22Rv1 (cell line): ENCODE measurements at regions not wholly inside any gene's neighbourhood (a gene's known extent, or its start where the extent isn't known, plus 50 kb on each side); places are given as distances from the start of the nearest gene placed in this dataset.

ENCODE experiments used
- H3K27ac ChIP-seq: fragments of 450-650 bp; 2 replicates; pipeline ENCODE4 v1.5.1; 2017
- CTCF ChIP-seq: fragments of 450-650 bp; IDR thresholded peaks from 2 replicates; pipeline ENCODE4 v1.5.1; 2017; ENCODE audit warnings: mild to moderate bottlenecking
- ZFX ChIP-seq: fragments of 450-650 bp; IDR thresholded peaks from 2 replicates; pipeline ENCODE4 v1.6.1; 2017; ENCODE audit warnings: antibody characterized with exemption, borderline replicate concordance

GRCh38 chr2:176628438-176628837 lies 359.2 kb downstream of the MTX2 start:
- TF ChIP-seq ZFX (no peak), CTCF (no peak)
- no peak overlapping the region for H3K27ac ChIP-seq

DNA sequence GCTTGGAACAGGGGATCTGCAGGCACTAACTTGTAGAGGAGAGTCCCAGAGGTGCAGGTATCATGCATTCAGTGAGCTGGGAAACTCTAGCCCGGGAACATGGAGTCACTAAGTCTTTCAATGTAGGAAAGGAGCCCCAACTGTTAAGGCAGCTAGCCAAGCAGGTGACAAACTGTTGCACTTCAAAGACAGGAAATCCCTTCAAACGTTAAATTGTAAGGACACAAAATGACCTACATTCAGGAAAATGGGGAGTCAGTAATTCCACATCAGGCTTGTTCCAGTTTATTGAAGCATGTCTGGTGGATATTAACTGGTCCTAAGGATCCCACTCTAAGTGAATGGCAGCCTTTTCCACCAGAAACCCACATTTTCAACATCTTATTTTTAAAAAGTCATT lies 364.5 kb downstream of the MTX2 start:
- no peak for TF ChIP-seq CTCF
- no peak for TF ChIP-seq ZFX
- H3K27ac ChIP-seq, result no peak overlapping the region

GRCh38 chr2:176636401-176636800 lies 367.2 kb downstream of the MTX2 start:
- TF ChIP-seq ZFX (no peak), CTCF (no peak)
- no peak overlapping the region for H3K27ac ChIP-seq

DNA sequence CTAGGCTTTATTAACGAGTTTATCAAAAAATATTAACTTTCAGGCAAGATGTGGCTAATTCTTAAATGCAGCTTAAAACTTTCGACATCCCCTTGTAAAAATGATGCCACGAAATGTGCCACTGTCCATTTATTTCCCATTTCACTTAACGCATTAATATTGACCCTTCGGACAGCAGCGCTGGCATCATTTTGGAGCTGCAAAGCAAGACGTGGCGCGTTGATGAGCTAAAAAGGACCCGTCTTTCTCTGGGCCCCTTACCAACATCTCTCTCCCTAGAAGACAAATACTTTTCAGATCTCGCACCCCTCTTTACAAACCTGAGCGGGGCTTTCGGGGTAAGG lies 367.9 kb downstream of the MTX2 start:
- no peak overlapping the region for H3K27ac ChIP-seq
- TF ChIP-seq ZFX (no peak), CTCF (no peak)

- TF ChIP-seq ZFX (no peak), CTCF (no peak)
- no peak overlapping the region for H3K27ac ChIP-seq
These were observed 368.4 kb downstream of the MTX2 start for GRCh38 chr2:176637486-176638166.

GRCh38 chr2:176638167-176639015 lies 369.1 kb downstream of the MTX2 start:
- TF ChIP-seq ZFX (no peak), CTCF (peak; percentile 52)
- H3K27ac ChIP-seq, result no peak overlapping the region

GRCh38 chr2:176639016-176639343 lies 369.7 kb downstream of the MTX2 start:
- no peak overlapping the region for H3K27ac ChIP-seq
- TF ChIP-seq CTCF (no peak), ZFX (no peak)
